Vagina (tissue), 2 donors: ENCODE measurements at regions not wholly inside any gene's neighbourhood (a gene's known extent, or its start where the extent isn't known, plus 50 kb on each side); places are given as distances from the start of the nearest gene placed in this dataset.

Experiments
- POLR2A ChIP-seq, 2 donors: fragments of 450-650 bp; IDR thresholded peaks; one replicate each; pipeline ENCODE4 v1.6.1; 2017; ENCODE audit warnings: antibody characterized with exemption in 2 of 2, mild to moderate bottlenecking in 2 of 2, moderate library complexity in 2 of 2
- POLR2AphosphoS5 ChIP-seq, 2 donors: sonication (generic); formaldehyde crosslinking; IDR thresholded peaks; one replicate each; pipeline ENCODE4 v1.9.0; 2017; ENCODE audit warnings: antibody characterized with exemption in 2 of 2, mild to moderate bottlenecking in 2 of 2, low read depth in 1 of 2; ENCODE audit not compliant: insufficient read depth in 1 of 2
- TF ChIP-seq, protein P1 (sequence below), 3 experiments: fragments of 450-650 bp in 2 of 3; fragments of 200-600 bp in 1 of 3; sonication (generic) in 1 of 3; IDR thresholded peaks; one replicate each; pipeline ENCODE4 v1.5.1; 2017 to 2019; ENCODE audit warnings: antibody characterized with exemption in 3 of 3, mild to moderate bottlenecking in 2 of 3, moderate library complexity in 2 of 3

DNA sequence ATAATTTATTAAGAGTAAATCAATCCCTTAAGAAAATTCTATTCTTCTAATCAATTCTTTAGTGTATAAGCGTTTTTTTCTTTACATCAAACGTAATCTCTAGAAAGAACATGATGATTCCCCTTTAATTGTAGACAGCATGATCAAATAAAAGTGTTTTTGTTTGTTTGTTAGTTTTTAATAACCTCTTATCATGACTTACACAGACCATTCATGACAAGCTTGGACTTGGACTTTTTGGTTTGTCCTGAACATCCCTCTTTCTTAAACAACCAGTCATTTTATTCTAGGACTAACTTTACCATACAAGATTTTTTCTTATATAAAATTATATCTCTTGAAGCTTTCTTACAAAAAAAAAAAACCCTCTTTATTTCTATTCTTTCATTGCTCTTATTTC lies 344.6 kb upstream of the SPOCK3 start:
- no peak for TF ChIP-seq POLR2A (IDR thresholded peaks at IDR 0.05)
- TF ChIP-seq, protein P1, sequence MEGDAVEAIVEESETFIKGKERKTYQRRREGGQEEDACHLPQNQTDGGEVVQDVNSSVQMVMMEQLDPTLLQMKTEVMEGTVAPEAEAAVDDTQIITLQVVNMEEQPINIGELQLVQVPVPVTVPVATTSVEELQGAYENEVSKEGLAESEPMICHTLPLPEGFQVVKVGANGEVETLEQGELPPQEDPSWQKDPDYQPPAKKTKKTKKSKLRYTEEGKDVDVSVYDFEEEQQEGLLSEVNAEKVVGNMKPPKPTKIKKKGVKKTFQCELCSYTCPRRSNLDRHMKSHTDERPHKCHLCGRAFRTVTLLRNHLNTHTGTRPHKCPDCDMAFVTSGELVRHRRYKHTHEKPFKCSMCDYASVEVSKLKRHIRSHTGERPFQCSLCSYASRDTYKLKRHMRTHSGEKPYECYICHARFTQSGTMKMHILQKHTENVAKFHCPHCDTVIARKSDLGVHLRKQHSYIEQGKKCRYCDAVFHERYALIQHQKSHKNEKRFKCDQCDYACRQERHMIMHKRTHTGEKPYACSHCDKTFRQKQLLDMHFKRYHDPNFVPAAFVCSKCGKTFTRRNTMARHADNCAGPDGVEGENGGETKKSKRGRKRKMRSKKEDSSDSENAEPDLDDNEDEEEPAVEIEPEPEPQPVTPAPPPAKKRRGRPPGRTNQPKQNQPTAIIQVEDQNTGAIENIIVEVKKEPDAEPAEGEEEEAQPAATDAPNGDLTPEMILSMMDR (IDR thresholded peaks at IDR 0.05): no peak
- no peak for TF ChIP-seq POLR2AphosphoS5 (IDR thresholded peaks at IDR 0.05; ENCODE audit: insufficient read depth in 1 of 2, low read depth in 1 of 2)
